Neural progenitor cell (in vitro differentiated cells): ENCODE measurements at regions not wholly inside any gene's neighbourhood (a gene's known extent, or its start where the extent isn't known, plus 50 kb on each side); places are given as distances from the start of the nearest gene placed in this dataset.
"Not testable (repeated sequence)": the region's sequence is repeated elsewhere in the genome, so short reads cannot be mapped to it uniquely, and the experiment has no call there.

Experiments used
- EZH2 ChIP-seq: fragments of 200-600 bp; sonication (generic); IDR thresholded peaks from 2 replicates; pipeline ENCODE4 v1.6.1; 2017; ENCODE audit warnings: antibody characterized with exemption, mild to moderate bottlenecking, moderate library complexity
- TF ChIP-seq, protein P1 (sequence below): fragments of 200-600 bp; sonication (generic); IDR thresholded peaks from 2 replicates; pipeline ENCODE4 v1.5.1; 2017; ENCODE audit warnings: antibody characterized with exemption, mild to moderate bottlenecking

DNA sequence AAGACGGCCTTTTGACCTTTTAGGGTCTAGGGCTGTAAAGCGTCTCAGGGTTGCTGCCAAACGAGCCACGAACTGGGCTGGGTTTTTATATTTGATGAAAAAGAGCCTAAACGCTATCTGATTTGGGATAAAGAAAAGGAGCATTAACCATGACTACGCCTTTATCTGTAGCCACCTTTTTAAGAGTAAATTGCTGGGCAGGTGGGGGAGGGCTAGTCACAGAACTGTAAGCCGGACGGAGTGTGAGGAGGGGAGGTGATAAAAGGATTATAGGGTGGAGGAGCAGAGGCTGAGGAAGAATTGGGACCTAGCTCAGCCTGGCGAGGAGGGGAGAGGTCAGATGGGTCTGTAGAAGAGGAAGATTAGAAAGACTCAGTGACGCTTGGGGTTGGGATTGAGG lies 419.5 kb upstream of the LMO3 start:
- not testable (repeated sequence) for TF ChIP-seq EZH2
- TF ChIP-seq, protein P1, sequence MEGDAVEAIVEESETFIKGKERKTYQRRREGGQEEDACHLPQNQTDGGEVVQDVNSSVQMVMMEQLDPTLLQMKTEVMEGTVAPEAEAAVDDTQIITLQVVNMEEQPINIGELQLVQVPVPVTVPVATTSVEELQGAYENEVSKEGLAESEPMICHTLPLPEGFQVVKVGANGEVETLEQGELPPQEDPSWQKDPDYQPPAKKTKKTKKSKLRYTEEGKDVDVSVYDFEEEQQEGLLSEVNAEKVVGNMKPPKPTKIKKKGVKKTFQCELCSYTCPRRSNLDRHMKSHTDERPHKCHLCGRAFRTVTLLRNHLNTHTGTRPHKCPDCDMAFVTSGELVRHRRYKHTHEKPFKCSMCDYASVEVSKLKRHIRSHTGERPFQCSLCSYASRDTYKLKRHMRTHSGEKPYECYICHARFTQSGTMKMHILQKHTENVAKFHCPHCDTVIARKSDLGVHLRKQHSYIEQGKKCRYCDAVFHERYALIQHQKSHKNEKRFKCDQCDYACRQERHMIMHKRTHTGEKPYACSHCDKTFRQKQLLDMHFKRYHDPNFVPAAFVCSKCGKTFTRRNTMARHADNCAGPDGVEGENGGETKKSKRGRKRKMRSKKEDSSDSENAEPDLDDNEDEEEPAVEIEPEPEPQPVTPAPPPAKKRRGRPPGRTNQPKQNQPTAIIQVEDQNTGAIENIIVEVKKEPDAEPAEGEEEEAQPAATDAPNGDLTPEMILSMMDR: not testable (repeated sequence)
